GM12878 (cell line): ENCODE measurements at regions not wholly inside any gene's neighbourhood (a gene's known extent, or its start where the extent isn't known, plus 50 kb on each side); places are given as distances from the start of the nearest gene placed in this dataset.

Source experiments
- ATAC-seq: fragments of 200-7000 bp; cut with Tn5 transposase; 3 replicates; pipeline ENCODE4 v1.9.1; 2020; ENCODE audit warnings: mild to moderate bottlenecking, moderate library complexity
- BruUV-seq: library from RNA; stranded (reverse); fragments of 400-500 nt; replicated peaks from 2 replicates; lab custom pipeline; 2021; lab: Mats Ljungman, UMichigan
- CTCF ChIA-PET: fragments of 300-600 bp; sonication (Branson Sonifier 250); formaldehyde crosslinking; extraction: SDS; loops from one replicate; lab custom pipeline; 2021; ENCODE audit warnings: inconsistent platforms; lab: Yijun Ruan, JAX
- POLR2A ChIA-PET: fragments of 350-600 bp; formaldehyde crosslinking; extraction: SDS; loops from one replicate; lab custom pipeline; 2021; ENCODE audit warnings: inconsistent platforms; lab: Charles Lee
- RAD21 ChIA-PET: fragments of 300-600 bp; sonication (Branson Sonifier 250); formaldehyde crosslinking; loops from one replicate; lab custom pipeline; 2023; ENCODE audit warnings: antibody characterized with exemption; ENCODE audit not compliant: unreplicated experiment; lab: Charles Lee
- SMC1A ChIA-PET: fragments of 300-600 bp; sonication (Branson Sonifier 250); formaldehyde crosslinking; loops from one replicate; lab custom pipeline; 2023; ENCODE audit not compliant: unreplicated experiment, uncharacterized antibody; lab: Charles Lee
- DNase-seq: peaks from one replicate; pipeline ENCODE4 v3.0.0-alpha.2; 2011; ENCODE audit warnings: low read depth, low spot score
- FAIRE-seq: peaks from 3 replicates; lab custom pipeline; 2011; peaks lifted over from hg19 to GRCh38; lab: Jason Lieb, UNC
- H2AFZ ChIP-seq: 2 replicates; pipeline ENCODE4 v1.6.0; 2011; ENCODE audit warnings: low read depth, low read length, control low read depth; ENCODE audit not compliant: control insufficient read depth
- H3K27ac ChIP-seq: 2 replicates; pipeline ENCODE4 v1.5.1; 2011; ENCODE audit warnings: control low read depth; ENCODE audit not compliant: control insufficient read depth, insufficient read depth
- H3K27me3 ChIP-seq, 2 experiments: replicated peaks in 1 of 2; 2 replicates each; pipeline versions ENCODE4 v1.6.0 to v1.6.1; 2011; ENCODE audit warnings: low read length in 1 of 2; ENCODE audit not compliant: control insufficient read depth in 2 of 2, insufficient read depth in 2 of 2
- H3K36me3 ChIP-seq, 2 experiments: 2 replicates each; pipeline ENCODE4 v1.5.1; 2011; ENCODE audit warnings: low read length in 1 of 2; ENCODE audit not compliant: control insufficient read depth in 2 of 2, insufficient read depth in 2 of 2
- H3K4me1 ChIP-seq: 2 replicates; pipeline ENCODE4 v1.6.1; 2011; ENCODE audit warnings: mild to moderate bottlenecking, low read length, moderate library complexity, mixed read lengths; ENCODE audit not compliant: control insufficient read depth, insufficient read depth
- H3K4me2 ChIP-seq: 2 replicates; pipeline ENCODE4 v1.6.0; 2011; ENCODE audit warnings: control low read depth; ENCODE audit not compliant: control insufficient read depth, insufficient read depth
- H3K4me3 ChIP-seq: fragments of 200-600 bp; sonication (generic); 2 replicates; pipeline ENCODE4 v1.5.1; 2016
- H3K79me2 ChIP-seq: 2 replicates; pipeline ENCODE4 v1.6.0; 2011; ENCODE audit warnings: low read length; ENCODE audit not compliant: control insufficient read depth, insufficient read depth
- H3K9ac ChIP-seq: 2 replicates; pipeline ENCODE4 v1.8.0; 2011; ENCODE audit warnings: low read length, control low read depth, mixed read lengths; ENCODE audit not compliant: control insufficient read depth, insufficient read depth
- H3K9me3 ChIP-seq: replicated peaks from 3 replicates; pipeline ENCODE4 v1.5.1; 2011; ENCODE audit warnings: mild to moderate bottlenecking, low read length; ENCODE audit not compliant: control insufficient read depth, insufficient read depth
- H4K20me1 ChIP-seq: 2 replicates; pipeline ENCODE4 v1.6.0; 2011; ENCODE audit not compliant: control insufficient read depth, insufficient read depth
- CEBPB ChIP-seq, 2 experiments: fragments of 150-350 bp in 1 of 2; IDR thresholded peaks; 2 replicates each; pipeline ENCODE4 v1.6.1; 2012 to 2014; ENCODE audit warnings: low read depth in 2 of 2, low read length in 2 of 2, borderline replicate concordance in 1 of 2, inconsistent platforms in 1 of 2
- IKZF2 ChIP-seq, 2 experiments: fragments of 450-650 bp; IDR thresholded peaks; 2 replicates each; pipeline ENCODE4 v1.6.1; 2017; ENCODE audit warnings: mild to moderate bottlenecking in 2 of 2, moderate library complexity in 2 of 2
- MEF2B ChIP-seq: fragments of 450-650 bp; IDR thresholded peaks from 2 replicates; pipeline ENCODE4 v1.6.1; 2018; ENCODE audit warnings: mild to moderate bottlenecking, moderate library complexity; ENCODE audit not compliant: partially characterized antibody, poor library complexity, severe bottlenecking
- NFYB ChIP-seq: IDR thresholded peaks from 2 replicates; pipeline ENCODE4 v1.6.1; 2011; ENCODE audit warnings: low read depth, mild to moderate bottlenecking, low read length, improper control_type of control experiment, moderate library complexity; ENCODE audit not compliant: insufficient read depth
- RBBP5 ChIP-seq: fragments of 200-600 bp; sonication (generic); conservative IDR thresholded peaks from 2 replicates; pipeline ENCODE4 v1.6.1; 2016
- RELA ChIP-seq: fragments of 450-650 bp; IDR thresholded peaks from 2 replicates; pipeline ENCODE4 v1.8.0; 2014; ENCODE audit warnings: borderline replicate concordance; ENCODE audit not compliant: partially characterized antibody
- USF1 ChIP-seq: IDR thresholded peaks from 2 replicates; pipeline ENCODE4 v1.6.1; 2011; ENCODE audit warnings: borderline replicate concordance, low read depth, mild to moderate bottlenecking, moderate library complexity, mixed read lengths, low read length; ENCODE audit not compliant: insufficient read depth; ENCODE audit errors: extremely low read length
- ZNF207 ChIP-seq: fragments of 450-650 bp; IDR thresholded peaks from 2 replicates; pipeline ENCODE4 v1.6.1; 2014; ENCODE audit warnings: antibody characterized with exemption, mild to moderate bottlenecking, borderline replicate concordance
- ZNF217 ChIP-seq: fragments of 450-650 bp; IDR thresholded peaks from 2 replicates; pipeline ENCODE4 v1.6.1; 2017; ENCODE audit warnings: antibody characterized with exemption, mild to moderate bottlenecking
- ZNF24 ChIP-seq: fragments of 450-650 bp; IDR thresholded peaks from 2 replicates; pipeline ENCODE4 v1.6.1; 2017; ENCODE audit warnings: antibody characterized with exemption, mild to moderate bottlenecking
- ZNF622 ChIP-seq: fragments of 450-650 bp; IDR thresholded peaks from 2 replicates; pipeline ENCODE4 v1.6.1; 2017; ENCODE audit warnings: mild to moderate bottlenecking, inconsistent platforms
- WGBS: methylation state at CpG from one replicate; pipeline ENCODE4 v1.1.6; 2016; ENCODE audit warnings: low lambda C conversion rate; ENCODE audit not compliant: insufficient replicate concordance, insufficient coverage; ENCODE audit errors: missing lambda C conversion rate; 5-methylcytosine and 5-hydroxymethylcytosine counted together
- in situ Hi-C: fragments of 300-500 bp; cut with MboI; formaldehyde crosslinking; loops from 9 replicates; pipeline ENCODE4 v1.14.3; 2018; ENCODE audit warnings: mixed read lengths
- intact Hi-C: fragments of 100-400 bp; cut with micrococcal nuclease; formaldehyde crosslinking; loops from one replicate; pipeline ENCODE4 v1.14.2; 2022; ENCODE audit not compliant: unreplicated experiment
- TF ChIP-seq, protein P1 (sequence below): fragments of 450-650 bp; IDR thresholded peaks from 2 replicates; pipeline ENCODE4 v1.6.1; 2017; ENCODE audit warnings: borderline replicate concordance

DNA sequence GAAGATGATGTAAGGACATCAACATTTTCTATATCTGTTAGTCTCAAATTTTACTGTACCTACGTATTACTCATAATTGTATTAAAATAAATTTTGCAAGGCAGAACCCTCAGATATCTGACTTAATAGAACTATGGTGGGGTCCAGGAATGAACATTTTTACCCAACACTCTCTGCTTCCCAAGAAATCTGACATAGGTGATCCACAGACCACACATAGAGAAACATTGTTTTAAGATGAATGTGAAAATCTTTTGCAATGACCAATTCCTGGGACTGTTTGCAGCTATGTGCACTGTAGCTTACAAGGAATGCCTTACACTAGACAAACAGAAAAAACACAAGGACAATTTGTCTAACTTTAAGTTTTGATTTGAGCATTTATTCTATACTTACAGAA, 645.6 kb upstream of the ADGRL2 start:
- no peak for FAIRE-seq
- POLR2A ChIA-PET = no interaction called here
- intact Hi-C loops (no loop called here), in situ Hi-C loops (no loop called here)
- no peak for DNase-seq
- no peak for ATAC-seq
- H2AFZ ChIP-seq = no peak overlapping the region
- H3K79me2 ChIP-seq = no peaks in the 10 kb centered on the region
- 53% methylated on average over 1 of the region's 1 CpG for WGBS
- CTCF ChIA-PET = no interaction called here
- RAD21 ChIA-PET = no interaction called here
- H3K4me1 ChIP-seq = no peaks in the 10 kb centered on the region
- no peaks in the 10 kb centered on the region for H3K9me3 ChIP-seq
- TF ChIP-seq USF1 = no peak
- no peak for TF ChIP-seq ZNF24
- no peak for TF ChIP-seq CEBPB (IDR thresholded peaks at IDR 0.05; ENCODE audit: borderline replicate concordance in 1 of 2, low read depth in 2 of 2, low read length in 2 of 2)
- no peak for TF ChIP-seq RBBP5
- no peak for TF ChIP-seq RELA
- TF ChIP-seq ZNF207 = no peak
- no peak for TF ChIP-seq ZNF217
- H3K27ac ChIP-seq = no peak overlapping the region
- no TSS peak for BruUV-seq
- no peak overlapping the region for H3K4me2 ChIP-seq
- H4K20me1 ChIP-seq = no peaks in the 10 kb centered on the region
- SMC1A ChIA-PET = no interaction called here
- H3K27me3 ChIP-seq = no peaks in the 10 kb centered on the region; a peak in 1 of 4 replicates
- no peak overlapping the region for H3K4me3 ChIP-seq
- no peaks in the 10 kb centered on the region for H3K36me3 ChIP-seq
- no peak overlapping the region for H3K9ac ChIP-seq

DNA sequence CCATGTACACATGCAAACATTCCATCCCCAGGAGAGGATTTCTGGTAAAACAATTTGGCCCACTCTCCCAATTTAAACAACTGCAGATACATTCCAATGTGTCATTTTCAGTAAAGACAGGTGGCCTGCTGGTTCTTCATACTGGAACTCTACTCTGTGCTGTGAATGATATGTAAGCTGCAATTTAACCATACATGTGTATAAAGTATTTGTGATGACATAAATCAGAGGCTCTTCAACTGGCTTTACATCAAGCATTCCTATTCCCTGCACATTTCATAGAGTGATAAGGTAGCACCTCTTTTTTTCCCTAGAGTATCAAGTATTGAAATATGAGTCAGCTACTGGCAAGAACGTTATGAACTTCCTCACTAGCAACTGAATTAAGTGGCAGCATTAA, 649.5 kb upstream of the ADGRL2 start:
- Histone ChIP-seq H3K4me1 (no peaks in the 10 kb centered on the region), H3K9me3 (no peaks in the 10 kb centered on the region), H3K36me3 (no peaks in the 10 kb centered on the region), H4K20me1 (no peaks in the 10 kb centered on the region), H3K4me3 (no peak overlapping the region), H3K27ac (no peak overlapping the region), H3K4me2 (no peak overlapping the region), H2AFZ (no peak overlapping the region), H3K27me3 (no peaks in the 10 kb centered on the region; a peak in 1 of 4 replicates), H3K79me2 (no peaks in the 10 kb centered on the region), H3K9ac (no peak overlapping the region)
- no TSS peak for BruUV-seq
- in situ Hi-C loops = no loop called here
- ATAC-seq = no peak
- ChIA-PET RAD21 (no interaction called here), SMC1A (no interaction called here), CTCF (no interaction called here), POLR2A (no interaction called here)
- intact Hi-C loops = no loop called here
- 0% methylated on average over 1 of the region's 1 CpG for WGBS
- FAIRE-seq = peak; percentile 7
- DNase-seq = no peak
- TF ChIP-seq, protein P1, sequence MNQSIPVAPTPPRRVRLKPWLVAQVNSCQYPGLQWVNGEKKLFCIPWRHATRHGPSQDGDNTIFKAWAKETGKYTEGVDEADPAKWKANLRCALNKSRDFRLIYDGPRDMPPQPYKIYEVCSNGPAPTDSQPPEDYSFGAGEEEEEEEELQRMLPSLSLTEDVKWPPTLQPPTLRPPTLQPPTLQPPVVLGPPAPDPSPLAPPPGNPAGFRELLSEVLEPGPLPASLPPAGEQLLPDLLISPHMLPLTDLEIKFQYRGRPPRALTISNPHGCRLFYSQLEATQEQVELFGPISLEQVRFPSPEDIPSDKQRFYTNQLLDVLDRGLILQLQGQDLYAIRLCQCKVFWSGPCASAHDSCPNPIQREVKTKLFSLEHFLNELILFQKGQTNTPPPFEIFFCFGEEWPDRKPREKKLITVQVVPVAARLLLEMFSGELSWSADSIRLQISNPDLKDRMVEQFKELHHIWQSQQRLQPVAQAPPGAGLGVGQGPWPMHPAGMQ = no peak
- TF ChIP-seq ZNF622 (no peak), MEF2B (no peak), NFYB (no peak), IKZF2 (IDR thresholded peaks at IDR 0.05) (no peak)
